RCC 7860 (cell line): ENCODE measurements at regions not wholly inside any gene's neighbourhood (a gene's known extent, or its start where the extent isn't known, plus 50 kb on each side); places are given as distances from the start of the nearest gene placed in this dataset.
"Not testable (repeated sequence)": the region's sequence is repeated elsewhere in the genome, so short reads cannot be mapped to it uniquely, and the experiment has no call there.

ENCODE experiments used
- DNase-seq: peaks from one replicate; pipeline ENCODE4 v3.0.0-alpha.2; 2015; ENCODE audit warnings: low spot score
- FAIRE-seq: peaks from 2 replicates; lab custom pipeline; 2012; peaks lifted over from hg19 to GRCh38; lab: Jason Lieb, UNC

- peak; percentile 55 for DNase-seq
- peak; percentile 68 for FAIRE-seq
Measured at GRCh38 chr11:16605894-16606783, 132.3 kb upstream of the C11orf58 start.

- DNase-seq (no peak), FAIRE-seq (no peak)
Measured at GRCh38 chr11:16605389-16605893, 133.0 kb upstream of the C11orf58 start.

- DNase-seq, result no peak
Measured at GRCh38 chr11:16604794-16605388, 133.6 kb upstream of the C11orf58 start.

GRCh38 chr11:16603890-16604793 is 134.3 kb upstream of the C11orf58 start:
- DNase-seq (no peak), FAIRE-seq (no peak)

More at GRCh38 chr11:16604794-16605388, 133.6 kb upstream of the C11orf58 start:
- FAIRE-seq, result no peak

DNA sequence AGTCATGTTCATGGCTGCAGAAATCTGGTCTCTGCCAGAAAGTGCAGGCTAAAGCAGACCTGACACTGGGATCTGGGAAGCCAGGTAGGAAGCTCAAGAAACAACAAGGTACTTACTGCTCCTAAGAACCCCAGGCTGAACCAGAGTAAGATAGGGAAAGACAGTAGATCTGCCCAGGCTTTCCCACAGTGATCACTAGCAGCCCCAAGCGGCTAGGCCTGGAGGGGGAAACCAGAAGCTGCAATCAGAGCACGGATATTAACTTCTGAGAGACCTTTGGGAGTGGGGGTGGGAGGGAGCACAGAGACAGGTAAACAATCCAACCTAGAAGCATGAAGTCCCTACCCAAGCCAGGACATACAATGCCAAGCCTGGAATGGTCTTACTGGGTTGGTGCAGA is 135.2 kb upstream of the C11orf58 start:
- FAIRE-seq (no peak), DNase-seq (no peak)

DNA sequence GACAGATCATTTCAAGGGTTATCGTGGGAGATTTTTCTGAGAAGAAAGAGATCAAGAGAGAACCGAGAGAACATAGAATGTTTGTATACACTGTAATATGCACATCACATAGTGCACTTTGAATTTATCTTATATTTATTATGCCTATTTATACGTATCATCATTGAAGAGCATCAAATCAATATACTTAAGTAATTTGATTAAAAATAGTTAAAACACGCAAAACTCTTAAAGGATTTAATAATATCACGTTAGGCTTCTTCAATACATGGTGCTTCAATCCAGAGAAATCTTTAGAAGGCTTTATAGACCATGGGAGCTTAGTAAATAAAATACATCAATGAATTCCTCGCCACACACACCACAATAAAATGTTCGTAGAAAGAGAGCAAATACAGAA is 139.5 kb upstream of the C11orf58 start:
- DNase-seq (no peak), FAIRE-seq (no peak)

GRCh38 chr11:16598032-16598431 is 140.4 kb upstream of the C11orf58 start:
- FAIRE-seq, result no peak
- no peak for DNase-seq

DNA sequence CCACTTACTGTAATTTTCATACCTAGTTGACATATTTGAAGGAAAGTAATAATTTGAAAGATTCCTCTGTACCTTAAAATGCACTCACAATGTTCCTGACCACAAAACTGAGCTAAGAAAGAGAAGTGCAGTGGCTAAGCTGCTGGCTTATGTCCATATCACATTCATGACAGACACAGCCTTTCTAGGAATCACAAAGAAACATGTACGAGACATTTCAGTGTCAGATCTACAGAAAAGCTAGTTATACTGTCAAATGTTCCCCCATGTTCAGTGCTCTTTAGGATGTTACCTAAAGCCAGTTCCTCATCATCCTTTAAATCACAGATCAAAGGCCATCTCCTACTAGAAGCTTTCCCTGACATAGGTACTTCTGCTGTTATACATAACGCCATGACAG is 142.2 kb upstream of the C11orf58 start:
- no peak for DNase-seq
- no peak for FAIRE-seq

GRCh38 chr11:16591157-16591556 is 147.3 kb upstream of the C11orf58 start:
- FAIRE-seq, result no peak
- DNase-seq, result no peak

- FAIRE-seq (no peak), DNase-seq (no peak)
Measured at GRCh38 chr11:16587670-16588069, 150.8 kb upstream of the C11orf58 start.

DNA sequence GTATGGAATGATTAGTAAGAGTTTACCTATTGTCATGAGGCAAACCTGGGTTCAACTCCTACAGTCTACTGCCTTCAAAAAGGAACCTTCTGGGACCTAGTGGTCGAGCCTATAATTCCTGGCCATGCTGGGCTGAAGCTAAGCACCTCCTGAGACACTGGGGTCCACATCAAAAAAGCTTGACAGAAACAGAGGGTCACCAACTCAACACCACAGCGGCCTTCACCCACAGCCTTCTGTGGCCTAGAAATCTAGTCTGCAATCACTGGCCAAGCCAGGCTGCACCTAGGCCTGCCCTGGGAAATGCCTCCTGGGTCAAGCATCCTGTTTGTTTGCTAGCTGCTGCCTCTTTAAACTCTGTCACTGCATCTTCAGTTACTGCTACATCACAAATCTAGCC is 153.9 kb upstream of the C11orf58 start:
- FAIRE-seq, result no peak

DNA sequence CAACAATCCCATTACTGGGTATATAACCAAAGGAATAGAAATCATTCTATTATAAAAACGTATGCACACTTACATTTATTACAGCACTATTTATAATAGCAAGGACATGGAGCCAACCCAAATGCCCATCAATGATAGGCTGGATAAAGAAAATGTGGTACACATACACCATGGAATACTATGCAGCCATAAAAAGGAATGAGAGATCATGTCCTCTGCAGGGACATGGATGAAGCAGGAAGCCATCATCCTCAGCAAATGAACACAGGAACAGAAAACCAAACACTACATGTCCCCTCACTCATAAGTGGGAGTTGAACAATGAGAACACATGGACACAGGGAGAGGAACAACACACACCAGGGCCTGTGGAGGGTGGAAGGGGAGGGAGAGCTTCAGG is 157.4 kb upstream of the C11orf58 start:
- FAIRE-seq, DNase-seq: not testable (repeated sequence)

More for the DNA sequence above, 153.9 kb upstream of the C11orf58 start:
- no peak for DNase-seq

- FAIRE-seq, result no peak
Measured at GRCh38 chr11:16577490-16577889, 161.0 kb upstream of the C11orf58 start.

GRCh38 chr11:16574889-16575288 is 163.6 kb upstream of the C11orf58 start:
- not testable (repeated sequence) for FAIRE-seq, DNase-seq

More at GRCh38 chr11:16577490-16577889, 161.0 kb upstream of the C11orf58 start:
- DNase-seq, result no peak

DNA sequence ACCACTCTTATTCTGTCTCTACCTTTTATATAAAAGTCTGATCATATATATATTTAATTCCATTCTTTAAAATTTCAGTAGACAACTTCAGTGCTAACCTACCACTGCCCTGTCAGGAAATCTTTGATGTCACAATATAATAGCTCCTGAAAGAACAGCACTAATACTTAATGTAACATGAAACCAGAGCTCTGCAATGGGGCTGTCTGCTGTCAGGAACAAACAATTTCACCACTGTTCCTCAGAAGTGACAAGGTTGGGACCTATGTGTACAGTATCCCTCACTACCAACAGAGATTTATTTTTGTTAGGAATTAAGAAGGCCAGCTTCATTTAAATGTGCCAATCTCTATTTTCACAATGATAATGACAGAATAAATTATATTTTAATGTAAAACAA is 165.5 kb upstream of the C11orf58 start:
- DNase-seq (no peak), FAIRE-seq (no peak)

GRCh38 chr11:16561150-16561549 is 177.3 kb upstream of the C11orf58 start:
- FAIRE-seq, result no peak
- no peak for DNase-seq

GRCh38 chr11:16558494-16558893 is 180.0 kb upstream of the C11orf58 start:
- FAIRE-seq, result no peak
- no peak for DNase-seq

DNA sequence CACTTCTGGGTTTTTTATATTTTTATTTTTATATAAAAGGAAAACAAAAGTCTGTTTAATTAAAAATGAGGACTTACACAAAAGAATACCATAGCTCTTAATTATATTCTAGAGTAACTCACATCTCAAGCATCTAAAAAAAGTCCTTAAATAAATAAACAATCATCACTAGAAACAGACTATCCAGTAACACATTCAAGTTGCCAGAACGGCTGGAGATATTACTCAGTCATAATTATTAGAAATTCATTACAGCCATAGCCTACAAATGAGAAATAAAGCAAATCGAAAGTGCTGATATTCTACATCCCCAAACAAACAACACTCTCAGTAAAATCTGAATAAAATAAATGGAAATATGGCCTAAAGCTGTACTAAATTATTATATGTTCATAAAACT is 182.5 kb upstream of the C11orf58 start:
- no peak for DNase-seq
- no peak for FAIRE-seq

GRCh38 chr11:16554361-16554760 is 184.1 kb upstream of the C11orf58 start:
- no peak for DNase-seq
- no peak for FAIRE-seq

DNA sequence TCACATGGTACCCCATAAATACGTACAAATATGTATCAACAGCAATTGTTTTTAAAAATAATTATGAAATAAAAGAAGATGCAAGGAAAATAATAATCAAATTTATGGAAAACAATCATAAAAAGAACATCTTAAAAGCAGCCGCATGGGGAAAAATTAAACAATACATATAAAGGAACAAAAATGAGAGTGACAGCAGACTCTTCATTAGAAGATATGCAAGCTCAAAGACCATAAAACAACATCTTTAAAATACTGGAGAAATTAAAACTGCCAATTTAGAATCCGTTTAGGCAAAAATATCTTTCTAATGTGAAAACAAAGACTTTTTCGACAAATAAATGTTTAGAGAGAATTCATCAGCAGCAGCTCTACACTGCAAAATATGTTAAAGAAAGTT is 190.6 kb upstream of the C11orf58 start:
- FAIRE-seq (no peak), DNase-seq (no peak)

DNA sequence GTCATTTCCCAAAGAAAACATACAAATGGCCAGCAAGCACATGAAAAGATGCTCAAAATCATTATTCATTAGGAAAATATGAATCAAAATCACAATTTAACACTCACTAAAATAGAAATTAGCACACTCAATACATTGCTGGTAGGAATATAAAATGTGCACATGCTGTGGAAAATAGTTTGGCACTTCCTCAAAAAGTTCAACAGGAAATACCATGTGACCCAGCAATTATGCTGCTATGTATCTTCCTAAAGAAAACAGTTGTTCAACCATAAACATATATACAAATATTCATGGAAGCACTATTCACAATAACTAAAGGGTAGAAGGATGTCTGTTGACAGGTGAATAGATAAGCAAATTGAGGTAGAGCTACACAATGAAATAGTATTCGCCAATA is 187.3 kb upstream of the SOX6 start:
- DNase-seq (no peak), FAIRE-seq (no peak)
